Hematopoietic multipotent progenitor cell treated with erythropoietin and hydrocortisone succinate and interleukin-3 and kit ligand, for 15 days (in vitro differentiated cells): ENCODE measurements at regions not wholly inside any gene's neighbourhood (a gene's known extent, or its start where the extent isn't known, plus 50 kb on each side); places are given as distances from the start of the nearest gene placed in this dataset.

Source experiments
- DNase-seq: peaks from one replicate; pipeline ENCODE4 v3.0.0-alpha.2; 2015; ENCODE audit warnings: low spot score

DNA sequence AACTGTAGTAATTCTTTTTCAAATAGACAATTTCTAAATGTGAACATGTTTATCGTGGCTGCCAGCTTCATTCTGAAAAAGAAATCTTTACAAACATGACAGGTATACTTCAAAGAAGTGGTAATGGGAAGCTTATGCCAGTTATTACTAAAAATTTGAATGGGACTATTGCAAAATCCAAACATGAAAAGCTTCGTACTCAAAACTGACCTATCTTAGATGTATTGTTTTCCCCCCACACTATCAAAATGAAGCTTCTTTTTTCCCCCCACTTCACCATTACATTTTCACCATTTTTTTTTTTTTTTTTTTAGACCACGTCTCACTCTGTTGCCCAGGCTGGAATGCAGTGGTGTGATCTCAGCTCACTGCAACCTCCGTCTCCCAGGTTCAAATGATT is 50.4 kb upstream of the SERTAD2 start:
- no peak for DNase-seq

GRCh38 chr2:64704996-64705395 is 51.3 kb upstream of the SERTAD2 start:
- no peak for DNase-seq

GRCh38 chr2:64707276-64707675 is 53.6 kb upstream of the SERTAD2 start:
- DNase-seq: no peak

GRCh38 chr2:64708829-64709228 is 55.1 kb upstream of the SERTAD2 start:
- DNase-seq: no peak

DNA sequence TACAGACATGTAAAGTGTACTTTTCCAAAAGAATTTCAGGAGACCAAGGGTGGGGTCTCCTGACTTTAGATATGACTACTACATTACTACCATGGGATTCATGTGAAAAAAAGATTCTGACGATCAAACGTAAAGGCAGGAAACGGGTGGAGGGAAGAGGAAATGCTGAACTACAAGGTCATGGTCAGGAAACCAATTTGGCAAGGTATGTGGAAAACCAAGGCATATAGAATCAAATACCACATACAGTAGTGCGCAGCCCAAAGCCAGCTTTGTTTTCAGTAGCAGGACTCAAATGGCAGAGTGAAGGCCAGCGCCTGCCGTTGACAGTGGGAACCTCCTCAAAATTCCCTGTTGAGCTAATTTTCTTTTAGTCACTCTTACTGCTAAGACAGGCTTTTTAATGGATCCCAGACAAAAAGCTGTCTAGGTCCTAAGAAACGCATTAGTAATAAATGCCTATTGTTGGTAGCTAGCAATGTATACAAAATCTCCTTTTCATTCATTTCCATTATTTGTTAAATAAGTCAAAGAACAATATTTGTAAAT is 57.6 kb upstream of the SERTAD2 start:
- DNase-seq: no peak

GRCh38 chr2:64713686-64714085 is 60.0 kb upstream of the SERTAD2 start:
- no peak for DNase-seq

GRCh38 chr2:64716569-64716968 is 62.9 kb upstream of the SERTAD2 start:
- DNase-seq: no peak

DNA sequence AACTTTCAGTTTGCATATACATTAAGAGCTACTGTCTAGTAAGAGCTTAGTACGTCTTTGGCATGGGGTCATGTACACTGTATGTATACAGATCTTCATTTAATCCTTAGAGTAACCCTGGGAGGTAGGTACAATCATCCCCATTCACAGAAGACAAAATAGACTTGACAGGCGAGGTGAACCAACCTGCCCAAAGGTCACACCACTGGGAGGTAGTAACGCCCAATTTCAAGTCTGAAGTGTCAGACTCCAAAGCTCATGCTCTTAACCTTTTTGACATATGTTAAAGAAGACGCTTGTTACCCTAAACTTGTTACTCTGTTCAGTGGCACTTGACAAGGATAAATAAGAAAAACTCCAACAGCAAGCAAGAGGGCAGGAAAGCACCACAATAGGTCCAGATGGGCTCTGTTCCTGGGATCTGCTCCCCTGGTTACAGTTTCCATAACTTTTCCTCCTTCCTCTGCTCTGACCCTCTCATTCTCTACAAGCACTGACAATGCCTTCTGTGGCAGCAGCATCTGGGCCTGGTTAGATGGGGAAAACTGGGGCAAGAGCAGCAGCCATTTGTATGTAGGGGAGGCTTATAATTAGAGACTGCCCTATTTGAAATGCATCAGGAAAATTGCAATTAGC is 64.7 kb upstream of the SERTAD2 start:
- DNase-seq: no peak

GRCh38 chr2:64720535-64721319 is 67.0 kb upstream of the SERTAD2 start:
- DNase-seq: no peak

- DNase-seq: no peak
Observed at GRCh38 chr2:64721320-64721623, 67.6 kb upstream of the SERTAD2 start.

DNA sequence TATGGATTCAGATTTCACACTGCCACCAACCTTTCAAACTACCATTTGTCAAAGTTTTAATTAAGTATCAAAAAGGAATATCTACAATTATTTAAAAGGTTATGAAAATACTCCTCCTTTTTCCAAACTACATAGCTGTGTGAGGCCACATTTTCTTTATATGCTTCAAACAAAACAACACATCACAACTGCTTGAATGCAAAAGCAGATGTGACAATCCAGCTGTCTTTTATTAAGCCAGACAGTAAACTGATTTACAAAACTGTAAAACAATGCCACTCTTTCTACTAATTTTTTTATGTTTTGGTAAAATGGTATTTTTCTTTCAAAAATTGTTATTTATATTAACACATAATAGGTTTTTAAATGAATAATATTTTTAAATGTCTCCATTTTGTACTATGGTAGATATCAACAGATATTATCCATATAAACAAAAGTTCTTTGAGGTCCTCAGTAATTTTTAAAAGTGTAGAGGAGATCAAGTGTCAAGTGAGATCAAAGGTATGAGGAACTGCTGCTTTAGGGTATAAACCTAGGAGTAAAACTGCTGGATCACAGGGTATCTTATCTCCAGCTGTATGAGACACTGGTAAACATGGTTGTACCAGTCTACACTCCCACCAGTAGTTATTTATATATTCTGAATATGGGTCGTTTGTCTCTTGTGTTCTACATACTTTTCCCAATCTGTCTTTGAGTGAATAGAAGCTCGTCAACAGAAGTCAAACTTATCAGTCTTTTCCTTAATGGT is 68.8 kb upstream of the SERTAD2 start:
- DNase-seq: no peak

DNA sequence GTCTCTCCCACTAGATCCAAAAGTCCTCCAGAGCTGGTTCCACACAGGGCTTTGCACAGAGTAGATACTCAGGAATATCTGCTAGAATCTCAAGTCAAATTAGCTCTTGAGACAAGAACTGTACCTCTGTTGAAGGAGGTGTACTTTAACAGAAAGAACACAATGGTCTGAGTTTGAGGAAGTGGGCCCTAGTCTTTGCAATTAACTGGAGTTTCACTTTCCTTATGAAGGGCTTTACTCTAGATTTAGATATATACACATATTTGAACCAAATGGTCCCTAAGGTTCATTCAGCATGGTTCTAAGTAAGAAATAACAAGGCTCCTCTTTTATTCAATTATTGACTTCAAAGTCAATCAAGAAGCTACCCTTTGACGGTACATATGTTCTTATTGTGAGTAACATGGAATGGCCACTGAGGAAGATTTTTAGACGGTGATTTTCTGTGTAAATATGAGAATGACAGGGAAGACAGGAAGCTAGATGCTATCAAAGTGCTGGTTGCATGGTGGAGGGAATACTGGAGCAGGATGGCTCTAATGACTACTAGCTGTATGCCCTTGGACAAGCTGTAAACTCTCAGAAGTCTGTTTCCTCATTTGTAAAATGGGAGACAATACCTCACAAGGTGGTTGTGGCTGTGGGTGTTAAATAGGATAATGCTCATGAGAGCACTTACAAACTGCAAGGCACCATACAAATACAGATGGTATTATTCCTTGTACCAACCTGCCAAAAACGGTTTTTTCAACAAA is 73.5 kb upstream of the SERTAD2 start:
- no peak for DNase-seq

DNA sequence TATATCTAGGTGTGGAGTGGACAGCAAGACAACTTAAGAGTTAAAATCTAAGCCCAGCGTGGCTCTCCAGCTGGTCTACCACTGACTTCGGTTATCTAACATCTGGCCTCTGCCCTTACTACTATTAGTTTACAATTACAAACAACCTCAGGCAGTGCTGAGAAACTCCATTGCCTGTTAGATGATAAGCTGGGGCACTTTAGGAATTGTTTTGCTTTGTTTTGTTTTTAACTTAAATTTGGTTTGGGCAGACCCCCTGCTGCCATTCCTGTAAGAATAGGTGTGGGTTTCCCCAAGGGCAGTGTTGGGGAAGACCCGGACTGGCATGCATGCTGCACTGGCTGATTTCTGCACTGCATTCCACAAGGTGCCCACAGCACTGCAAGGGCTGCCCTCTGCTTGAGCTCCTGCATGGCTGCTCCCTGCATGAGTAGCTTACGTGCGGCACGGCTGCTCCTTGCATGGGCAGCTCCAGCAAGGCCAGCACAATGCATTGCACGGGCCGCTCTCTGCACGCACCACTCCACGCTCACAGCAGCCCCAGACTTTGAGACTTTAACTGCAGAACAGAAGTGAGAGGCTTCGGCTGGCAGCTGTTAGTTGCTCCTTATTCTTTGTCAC is 74.2 kb upstream of the SERTAD2 start:
- no peak for DNase-seq

GRCh38 chr2:64730551-64731262 is 77.0 kb upstream of the SERTAD2 start:
- no peak for DNase-seq

- DNase-seq: no peak
Observed at GRCh38 chr2:64731263-64731643, 77.5 kb upstream of the SERTAD2 start.

GRCh38 chr2:64731746-64732145 is 78.0 kb upstream of the SERTAD2 start:
- no peak for DNase-seq

GRCh38 chr2:64732146-64732545 is 78.4 kb upstream of the SERTAD2 start:
- no peak for DNase-seq

DNA sequence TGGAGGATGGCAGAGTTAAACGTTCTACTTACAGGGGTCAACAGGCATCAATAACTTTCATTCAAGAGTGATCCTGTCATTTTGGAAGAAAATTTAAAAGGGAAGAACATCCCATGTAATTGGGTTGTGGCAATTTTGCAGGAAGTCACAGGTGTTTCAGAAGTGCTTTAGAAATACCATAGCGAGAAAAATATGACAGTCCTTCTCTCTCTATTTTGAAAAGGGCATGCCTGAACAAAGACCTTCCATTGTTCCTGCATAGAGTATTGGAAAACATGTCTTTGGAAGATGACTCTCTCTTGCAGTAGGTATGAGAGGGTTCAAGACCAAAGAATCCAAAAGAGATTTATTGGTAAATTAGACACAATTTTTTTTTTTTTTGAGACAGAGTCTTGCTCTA is 81.8 kb upstream of the SERTAD2 start:
- no peak for DNase-seq

DNA sequence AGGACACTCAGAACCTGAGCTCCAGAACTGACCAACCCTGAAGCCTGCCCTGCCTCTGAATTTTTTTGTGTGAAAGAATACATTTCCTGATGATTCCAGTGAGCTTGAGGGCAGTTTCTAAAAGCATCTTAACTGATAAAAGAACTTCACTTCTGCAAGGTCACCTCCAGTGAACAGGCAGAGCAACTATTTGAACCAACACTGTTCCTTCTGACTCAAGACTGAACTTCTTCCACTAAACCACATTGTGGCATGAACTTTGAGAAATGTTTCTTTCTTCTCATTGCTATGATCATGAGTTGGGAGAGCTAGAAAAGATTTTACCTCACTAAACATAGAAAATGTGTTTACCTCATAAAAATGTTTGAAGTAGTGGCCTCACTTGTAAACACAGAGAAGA is 83.8 kb upstream of the SERTAD2 start:
- DNase-seq: no peak

DNA sequence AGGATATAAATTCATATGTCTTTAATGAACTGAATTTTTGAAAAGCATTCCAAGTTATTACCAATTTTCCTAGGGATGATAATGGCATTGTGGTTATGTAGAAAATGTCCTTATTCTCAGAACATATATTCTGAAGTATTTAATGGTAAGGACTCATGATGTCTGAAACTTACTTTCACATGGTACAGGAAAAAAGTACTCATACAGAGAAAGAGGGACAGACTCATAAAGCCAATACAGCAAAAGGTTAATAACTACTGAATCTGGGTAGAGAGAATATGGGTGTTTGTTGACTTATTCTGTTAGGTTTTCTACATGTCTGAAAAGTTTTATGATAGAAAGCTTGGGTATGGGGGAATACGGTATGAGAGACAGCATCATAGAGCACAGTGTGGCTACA is 84.3 kb upstream of the SERTAD2 start:
- DNase-seq: no peak

DNA sequence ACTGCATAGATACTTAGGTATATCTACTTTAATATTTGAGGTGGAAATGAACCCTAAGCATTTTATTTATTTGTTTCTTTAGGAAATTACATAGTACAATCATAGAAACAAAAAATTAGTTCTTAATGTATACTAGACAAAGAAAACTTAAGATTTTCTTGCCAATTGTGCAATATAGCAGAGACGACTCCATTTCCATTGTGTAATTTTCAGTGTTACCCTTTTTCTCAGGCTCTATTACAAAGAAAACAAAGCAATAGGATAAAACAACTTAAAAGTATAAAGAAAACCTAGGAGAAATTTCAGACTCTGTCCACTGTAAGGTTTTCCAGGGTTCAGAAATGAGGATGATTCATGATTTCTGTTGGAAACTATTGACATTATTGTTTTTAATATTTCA is 89.0 kb upstream of the SERTAD2 start:
- no peak for DNase-seq
